Iris pigment epithelial cell (primary cell): ENCODE measurements at regions not wholly inside any gene's neighbourhood (a gene's known extent, or its start where the extent isn't known, plus 50 kb on each side); places are given as distances from the start of the nearest gene placed in this dataset.
"Not testable (repeated sequence)": the region's sequence is repeated elsewhere in the genome, so short reads cannot be mapped to it uniquely, and the experiment has no call there.

Experiments
- DNase-seq: peaks from one replicate; pipeline ENCODE4 v3.0.0-alpha.2; 2011; ENCODE audit warnings: low read depth

- not testable (repeated sequence) for DNase-seq
These were observed 64.8 kb downstream of the B4GALT7 start for GRCh38 chr5:177664737-177665136.

- DNase-seq: not testable (repeated sequence)
These were observed 65.2 kb downstream of the B4GALT7 start for GRCh38 chr5:177665172-177665571.

- DNase-seq: not testable (repeated sequence)
These were observed 66.0 kb downstream of the B4GALT7 start for GRCh38 chr5:177665960-177666359.

- not testable (repeated sequence) for DNase-seq
These were observed 71.3 kb downstream of the B4GALT7 start for GRCh38 chr5:177671035-177671754.

GRCh38 chr5:177671755-177672690 is 72.1 kb downstream of the B4GALT7 start:
- DNase-seq: peak; percentile 6
